Left lung (tissue), 4 donors: ENCODE measurements at regions not wholly inside any gene's neighbourhood (a gene's known extent, or its start where the extent isn't known, plus 50 kb on each side); places are given as distances from the start of the nearest gene placed in this dataset.

Experiments used
- ATAC-seq: fragments of 200-7000 bp; cut with Tn5 transposase; one replicate; pipeline ENCODE4 v1.9.1; 2020; ENCODE audit warnings: moderate library complexity
- DNase-seq, 4 donors: peaks; one replicate each; pipeline ENCODE4 v3.0.0-alpha.2; 2013 to 2020
- H3K27ac ChIP-seq, 2 donors: fragments of 200-600 bp; sonication (generic) in 1 of 2; one replicate each; pipeline versions ENCODE4 v1.5.0 to v1.8.0; 2020 to 2021
- H3K27me3 ChIP-seq, 2 donors: fragments of 200-600 bp; sonication (generic) in 1 of 2; one replicate each; pipeline versions ENCODE4 v1.5.0 to v1.8.0; 2020 to 2021
- H3K36me3 ChIP-seq, 2 donors: fragments of 200-600 bp; sonication (generic) in 1 of 2; one replicate each; pipeline versions ENCODE4 v1.5.0 to v1.8.0; 2020 to 2021
- H3K4me1 ChIP-seq, 2 donors: fragments of 200-600 bp; one replicate each; pipeline ENCODE4 v1.8.0; 2021
- H3K4me3 ChIP-seq, 2 donors: fragments of 200-600 bp; sonication (generic) in 1 of 2; one replicate each; pipeline versions ENCODE4 v1.5.0 to v1.8.0; 2020 to 2021; ENCODE audit warnings: mild to moderate bottlenecking in 1 of 2
- H3K9me3 ChIP-seq, 2 donors: fragments of 200-600 bp; sonication (generic) in 1 of 2; one replicate each; pipeline versions ENCODE4 v1.5.0 to v1.8.0; 2020 to 2021
- CTCF ChIP-seq, 2 donors: fragments of 200-600 bp; sonication (generic) in 1 of 2; IDR thresholded peaks; one replicate each; pipeline versions ENCODE4 v1.5.0 to v1.8.0; 2021; ENCODE audit warnings: antibody characterized with exemption in 2 of 2
- intact Hi-C, 2 donors: fragments of 100-400 bp; cut with DNase I; formaldehyde crosslinking; loops; one replicate each; pipeline versions ENCODE4 v1.11.2 to v1.14.2; 2022
- donor health status: DM: no; HTN: yes; CAD: no.
- donor health status: DM: no; HTN: no; CAD: no.

DNA sequence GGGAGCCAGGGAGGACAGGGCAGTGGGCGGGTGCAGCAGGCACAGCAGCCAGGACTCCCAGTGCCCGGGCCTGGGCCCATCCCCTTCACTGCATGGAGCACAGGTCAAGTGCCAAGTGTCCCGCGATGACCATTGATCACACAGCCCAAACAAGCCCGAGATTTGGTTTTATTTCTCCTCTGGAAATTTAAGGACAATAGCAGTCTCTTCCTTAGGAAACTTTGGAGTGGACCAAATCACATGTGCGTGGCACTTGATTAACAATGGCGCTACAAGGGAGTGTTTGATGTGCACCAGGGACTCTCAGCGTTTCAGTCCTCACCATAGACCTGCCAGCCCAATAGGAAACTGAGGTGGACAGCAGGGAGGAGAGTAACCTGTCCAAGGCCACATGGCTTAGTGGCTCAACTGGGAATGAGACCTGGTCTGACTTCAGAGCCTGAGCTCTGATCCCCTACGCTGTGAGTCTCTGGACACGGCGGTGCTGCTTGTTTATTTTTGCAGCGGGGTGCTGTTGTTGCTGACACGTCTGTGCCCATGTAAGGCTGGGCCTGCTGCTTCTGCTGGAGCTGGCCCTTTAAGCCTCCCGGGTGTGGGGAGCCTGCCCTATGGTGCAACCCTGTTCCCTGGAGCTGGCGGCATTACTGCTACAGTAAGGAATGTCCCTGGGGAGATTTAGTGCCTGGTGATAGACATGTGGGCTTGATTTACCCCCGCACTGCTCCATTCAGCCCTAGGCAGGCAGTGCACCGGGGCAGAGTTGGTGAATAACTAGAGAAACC lies 194.2 kb downstream of the INHBB start:
- DNase-seq: no peak
- peak; percentile 83 for ATAC-seq
- peaks cover 0 to 10% of the 10 kb centered on the region in 2 donors for H3K4me1 ChIP-seq
- no peaks in the 10 kb centered on the region for H3K9me3 ChIP-seq
- intact Hi-C loops: no loop called here
- H3K27me3 ChIP-seq: no peaks in the 10 kb centered on the region
- no peaks in the 10 kb centered on the region for H3K36me3 ChIP-seq
- H3K4me3 ChIP-seq: no peak overlapping the region
- TF ChIP-seq CTCF (IDR thresholded peaks at IDR 0.05): no peak
- no peak overlapping the region for H3K27ac ChIP-seq

DNA sequence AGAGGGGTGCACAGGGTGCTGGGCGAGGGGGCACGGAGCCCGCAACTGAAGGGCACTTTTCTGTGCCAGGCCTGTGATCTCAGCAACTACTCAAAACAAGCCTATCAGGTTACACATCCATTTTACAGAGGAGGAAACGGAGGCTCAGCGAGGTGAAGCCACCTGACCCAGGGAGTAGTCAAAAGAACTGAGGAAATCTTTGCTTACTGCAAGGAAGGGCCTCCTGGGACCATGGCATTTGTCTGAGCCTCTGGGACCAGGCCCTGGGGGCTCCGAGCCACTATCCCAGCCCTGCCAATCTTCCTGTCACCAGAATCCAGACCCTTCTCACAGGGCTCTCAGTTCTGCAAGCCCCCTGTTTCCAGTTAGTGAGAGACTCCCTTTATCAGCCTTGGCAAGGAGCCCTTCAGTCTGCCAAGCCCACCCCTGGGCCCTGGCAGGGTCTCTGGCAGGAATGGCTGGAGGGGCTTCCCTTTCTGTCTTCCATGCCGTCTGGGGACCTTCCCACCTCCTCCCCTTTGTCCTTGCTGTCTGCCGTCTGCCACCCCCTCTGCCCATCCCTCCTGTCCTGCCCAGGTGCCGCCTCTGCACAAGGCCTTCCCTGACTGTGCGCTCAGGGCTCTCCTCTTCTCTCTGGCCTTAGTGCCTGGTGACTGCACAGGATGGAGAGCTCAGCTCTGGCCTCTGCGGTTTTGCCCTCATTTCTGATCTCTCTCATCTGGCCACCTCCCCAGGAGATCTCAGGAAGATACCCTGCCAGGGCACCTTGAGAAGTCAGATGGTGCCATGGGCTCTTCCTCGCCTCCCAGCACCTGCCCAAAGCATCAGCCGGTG lies 194.7 kb upstream of the GLI2 start:
- H3K4me1 ChIP-seq: peaks cover 0 to 10% of the 10 kb centered on the region in 2 donors
- DNase-seq (no peak), ATAC-seq (no peak)
- no peak for TF ChIP-seq CTCF (IDR thresholded peaks at IDR 0.05)
- no peaks in the 10 kb centered on the region for H3K9me3 ChIP-seq
- H3K27me3 ChIP-seq: no peaks in the 10 kb centered on the region
- intact Hi-C loops: no loop called here
- H3K27ac ChIP-seq: no peak overlapping the region
- no peaks in the 10 kb centered on the region for H3K36me3 ChIP-seq
- no peak overlapping the region for H3K4me3 ChIP-seq

- ATAC-seq (no peak), DNase-seq (no peak)
- Histone ChIP-seq H3K27ac (no peak overlapping the region), H3K27me3 (no peaks in the 10 kb centered on the region), H3K9me3 (no peaks in the 10 kb centered on the region), H3K4me3 (no peak overlapping the region), H3K36me3 (no peaks in the 10 kb centered on the region), H3K4me1 (peaks cover 0 to 10% of the 10 kb centered on the region in 2 donors)
- no peak for TF ChIP-seq CTCF (IDR thresholded peaks at IDR 0.05)
- intact Hi-C loops: no loop called here
These were observed 194.1 kb upstream of the GLI2 start for GRCh38 chr2:120541553-120541932.

DNA sequence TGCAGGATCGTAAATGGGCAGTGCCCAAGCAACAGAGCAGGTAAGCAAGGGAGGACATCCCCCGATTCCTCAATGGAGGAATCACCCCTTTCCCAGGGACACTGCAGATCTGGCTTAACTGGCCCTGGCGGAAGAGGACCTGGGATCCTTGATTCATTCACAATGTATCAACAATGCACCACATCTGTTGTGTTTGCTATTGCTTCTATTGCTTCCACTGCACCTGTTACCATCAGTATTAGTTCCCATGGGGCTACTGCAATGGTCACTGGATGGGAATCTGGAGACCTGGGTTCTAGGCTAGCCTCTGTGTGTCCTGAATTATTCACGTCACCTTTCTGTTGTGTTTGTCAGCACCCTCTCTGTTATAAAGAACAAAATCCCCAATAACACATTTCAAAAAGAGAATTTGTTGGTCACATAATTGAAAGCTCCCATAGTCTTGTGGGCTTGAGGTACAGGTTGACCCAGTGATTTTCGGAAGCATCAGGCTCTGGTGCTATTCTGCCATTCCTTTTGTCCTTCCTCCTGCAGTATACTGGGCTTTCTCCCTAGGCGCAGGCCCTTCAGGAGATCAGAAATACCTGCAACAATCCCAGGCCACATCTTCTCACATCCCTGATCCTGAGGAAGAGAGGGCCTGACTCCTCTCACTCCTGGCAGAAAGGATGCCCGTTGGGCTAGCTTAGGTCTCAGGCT lies 193.5 kb upstream of the GLI2 start:
- no peak for DNase-seq
- ATAC-seq: no peak
- Histone ChIP-seq H3K27me3 (no peaks in the 10 kb centered on the region), H3K27ac (no peak overlapping the region), H3K9me3 (no peaks in the 10 kb centered on the region), H3K4me3 (no peak overlapping the region), H3K4me1 (peaks cover 0 to 10% of the 10 kb centered on the region in 2 donors), H3K36me3 (no peaks in the 10 kb centered on the region)
- intact Hi-C loops: no loop called here
- no peak for TF ChIP-seq CTCF (IDR thresholded peaks at IDR 0.05)
